Inflammatory macrophage (primary cell): ENCODE measurements at regions not wholly inside any gene's neighbourhood (a gene's known extent, or its start where the extent isn't known, plus 50 kb on each side); places are given as distances from the start of the nearest gene placed in this dataset.
"Not testable (repeated sequence)": the region's sequence is repeated elsewhere in the genome, so short reads cannot be mapped to it uniquely, and the experiment has no call there.

ENCODE experiments used
- DNase-seq, 2 donors: peaks; one replicate each; pipeline ENCODE4 v3.0.0-alpha.2; 2020 to 2022

DNA sequence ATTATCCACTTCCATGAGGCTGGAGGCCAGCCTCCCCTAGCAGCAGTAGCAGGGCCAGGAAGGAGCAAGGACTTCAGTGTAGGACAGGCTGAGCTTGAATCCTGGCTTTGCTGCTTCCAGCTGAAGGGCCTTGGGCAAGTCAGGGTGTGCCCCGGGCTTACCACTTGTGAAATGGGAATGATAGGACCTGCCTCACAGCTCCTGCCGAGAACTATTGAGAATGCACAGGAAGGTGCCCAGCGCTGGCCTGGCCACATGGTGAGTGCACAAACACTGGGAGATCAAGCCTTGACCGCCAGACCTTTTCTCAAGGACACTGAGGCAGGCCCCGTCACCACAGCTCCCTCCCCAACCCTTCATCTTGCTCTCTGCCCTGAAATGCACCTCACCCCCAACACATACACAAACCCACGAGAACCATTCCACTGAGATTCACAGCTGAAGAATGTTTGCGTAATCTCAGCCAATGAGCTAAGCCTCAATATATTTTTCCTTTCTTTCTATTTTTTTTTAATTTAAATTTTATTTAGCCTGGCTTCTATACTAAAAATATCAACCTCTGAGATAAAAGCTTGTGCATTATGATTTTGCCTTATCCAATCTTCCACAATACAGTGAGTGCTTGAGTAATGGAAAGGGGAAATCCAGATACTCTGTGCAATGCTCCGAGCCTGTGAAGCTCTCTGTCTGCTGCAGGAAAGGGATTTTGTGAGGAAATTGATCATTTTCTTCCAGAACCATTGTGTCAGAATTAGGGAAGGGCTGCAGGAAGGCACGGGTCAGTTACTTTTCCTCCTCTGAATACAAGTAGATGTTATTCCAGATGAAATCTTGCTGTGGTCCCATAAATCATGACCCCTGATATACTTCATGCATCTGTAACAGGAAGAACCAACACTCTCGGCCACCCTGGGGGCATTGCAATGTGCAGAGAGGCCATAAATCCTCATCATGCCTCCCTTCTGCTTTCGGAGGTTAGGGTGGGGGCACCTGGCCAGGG is 193.9 kb downstream of the TLE3 start:
- peak in 1 of 2 donors; percentile 7 for DNase-seq

- no peak for DNase-seq
Observed at GRCh38 chr15:69906256-69907185, 191.2 kb downstream of the TLE3 start.

DNA sequence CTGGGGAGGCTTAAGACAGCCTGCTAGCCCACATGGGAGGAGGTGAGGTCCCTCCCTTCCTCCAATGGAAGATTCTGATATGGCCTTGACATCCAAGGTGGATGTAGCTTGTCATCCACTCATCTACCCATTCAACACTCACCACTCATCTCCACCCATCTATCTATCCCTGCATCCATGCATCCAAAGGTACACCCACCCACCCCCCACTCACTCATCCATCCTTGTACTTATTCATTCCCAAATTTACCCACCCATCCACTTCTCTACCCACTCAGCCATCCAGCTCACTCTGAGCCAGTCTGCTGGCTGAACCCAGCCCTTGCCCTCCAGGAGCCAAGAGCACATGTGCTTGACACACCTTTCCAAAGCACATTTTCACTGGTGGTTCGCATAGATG is 189.7 kb downstream of the TLE3 start:
- DNase-seq, result no peak

DNA sequence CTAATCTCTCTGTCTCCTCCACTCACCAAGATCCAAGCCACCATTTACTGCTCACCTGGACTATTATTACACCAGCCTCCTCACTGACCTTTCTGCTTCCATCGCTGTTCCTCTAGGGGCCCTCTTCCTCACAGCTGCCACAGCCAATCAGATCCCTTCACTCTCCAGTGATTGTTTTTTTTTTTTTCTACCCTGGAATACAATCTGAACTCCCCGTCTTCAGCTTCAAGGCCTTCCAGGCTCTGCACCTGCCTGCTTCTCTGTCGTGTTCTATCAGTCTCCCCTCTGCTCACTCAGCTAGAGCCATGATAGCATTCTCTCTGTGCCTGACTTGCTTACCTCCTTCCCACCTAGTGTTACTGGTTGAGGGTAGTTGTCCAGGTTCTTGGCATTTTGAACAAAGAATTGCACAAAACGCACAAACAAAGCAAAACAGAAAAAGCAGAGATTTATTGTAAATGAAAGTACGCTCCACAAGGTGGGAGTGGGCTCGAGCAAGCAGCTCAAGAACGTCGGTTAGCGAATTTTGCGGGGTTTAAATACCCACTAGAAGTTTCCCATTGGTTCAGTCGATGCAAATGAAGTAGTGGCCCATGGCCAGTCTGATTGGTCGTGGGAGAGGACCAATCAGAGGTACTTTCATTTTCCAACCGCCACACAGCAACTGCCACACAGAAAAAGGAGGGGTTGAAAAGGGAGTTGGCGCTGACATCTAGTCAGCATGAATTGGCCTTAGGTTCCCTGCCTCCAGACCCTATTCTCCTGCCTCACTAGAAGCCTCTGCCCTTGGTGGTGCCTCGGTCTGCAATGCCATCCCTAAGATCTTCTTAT is 188.9 kb downstream of the TLE3 start:
- DNase-seq, result no peak

DNA sequence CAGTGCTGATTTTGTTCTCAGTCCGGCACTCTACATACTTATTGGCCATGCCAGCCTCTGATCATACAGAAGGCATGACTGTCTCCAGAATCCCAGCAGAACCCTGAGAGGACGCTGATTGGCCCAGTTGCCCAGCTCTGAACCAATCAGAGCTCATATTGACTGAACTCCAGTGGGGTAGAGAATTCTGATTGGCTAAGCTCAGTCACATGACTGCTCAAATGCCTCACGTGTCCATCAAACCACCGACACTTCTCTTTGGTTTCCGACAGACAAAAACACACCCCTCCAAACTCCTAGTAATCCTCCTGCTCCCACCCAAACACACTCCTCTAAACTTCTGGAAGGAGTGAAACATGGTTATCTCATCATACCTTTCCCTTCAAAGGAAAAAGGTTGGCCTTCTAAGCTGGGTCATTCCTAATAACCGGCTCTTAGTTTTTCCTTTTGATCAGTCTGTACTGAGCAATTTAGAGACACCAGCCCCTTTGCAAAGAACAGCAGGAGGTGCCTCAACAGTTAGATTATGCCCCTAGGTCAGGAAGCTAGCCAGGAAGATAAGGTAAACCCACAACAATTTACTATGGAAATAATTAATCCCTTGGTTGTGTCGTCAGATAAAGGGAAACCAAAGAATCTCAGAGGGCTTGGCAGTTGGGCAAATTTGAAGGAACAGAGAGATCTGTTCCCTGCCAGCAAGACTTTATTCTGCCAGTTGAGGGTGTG is 187.8 kb downstream of the TLE3 start:
- no peak for DNase-seq

GRCh38 chr15:69910514-69910913 is 187.2 kb downstream of the TLE3 start:
- no peak for DNase-seq

DNA sequence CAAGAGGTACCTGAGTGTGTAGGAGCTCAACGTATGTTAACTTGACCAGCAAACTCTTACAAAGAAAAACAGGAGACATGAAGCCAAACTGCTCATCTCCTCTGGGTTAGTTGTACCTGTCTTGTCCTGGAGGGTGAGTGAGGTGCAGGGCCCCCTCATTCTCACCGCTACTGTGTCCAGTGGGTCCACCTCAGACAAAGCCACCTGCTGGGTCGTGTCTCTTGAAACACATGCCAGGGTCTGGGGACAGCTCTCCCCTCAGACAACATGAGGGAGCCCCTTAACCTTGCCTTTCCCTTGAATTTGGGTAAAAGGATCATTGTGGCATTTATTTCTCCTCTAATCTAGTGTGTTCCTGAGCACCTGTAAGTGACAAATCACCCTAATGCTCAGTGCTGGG is 185.6 kb downstream of the TLE3 start:
- DNase-seq, result no peak

- no peak for DNase-seq
Observed at GRCh38 chr15:69914040-69914439, 183.7 kb downstream of the TLE3 start.

- peak; percentile 44 to 55 for DNase-seq
Observed at GRCh38 chr15:69914960-69915359, 182.8 kb downstream of the TLE3 start.

GRCh38 chr15:69916169-69916785 is 181.4 kb downstream of the TLE3 start:
- no peak for DNase-seq

- DNase-seq, result no peak
Observed at GRCh38 chr15:69917056-69917455, 180.7 kb downstream of the TLE3 start.

DNA sequence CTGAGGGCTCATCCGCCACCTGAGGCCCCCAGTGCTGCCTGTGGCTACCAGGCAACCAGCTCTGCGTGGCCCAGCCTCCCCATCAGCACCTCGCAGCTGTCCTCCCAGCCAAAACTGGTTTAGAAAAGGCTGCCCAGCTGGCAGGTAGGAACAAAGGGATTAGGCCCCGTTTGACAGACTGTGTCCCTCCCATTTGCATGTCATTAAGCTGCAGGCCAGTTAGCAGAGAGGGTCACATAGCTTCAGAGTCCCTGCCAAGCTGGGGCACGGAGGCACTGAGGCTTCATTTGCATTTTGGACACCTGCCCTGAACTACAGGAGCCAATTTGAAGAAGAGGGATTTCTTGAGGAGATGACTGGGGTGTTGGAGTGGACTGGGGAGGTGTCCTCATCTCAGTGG is 177.9 kb downstream of the TLE3 start:
- DNase-seq, result no peak

- DNase-seq, result no peak
Observed at GRCh38 chr15:69920221-69920620, 177.5 kb downstream of the TLE3 start.

DNA sequence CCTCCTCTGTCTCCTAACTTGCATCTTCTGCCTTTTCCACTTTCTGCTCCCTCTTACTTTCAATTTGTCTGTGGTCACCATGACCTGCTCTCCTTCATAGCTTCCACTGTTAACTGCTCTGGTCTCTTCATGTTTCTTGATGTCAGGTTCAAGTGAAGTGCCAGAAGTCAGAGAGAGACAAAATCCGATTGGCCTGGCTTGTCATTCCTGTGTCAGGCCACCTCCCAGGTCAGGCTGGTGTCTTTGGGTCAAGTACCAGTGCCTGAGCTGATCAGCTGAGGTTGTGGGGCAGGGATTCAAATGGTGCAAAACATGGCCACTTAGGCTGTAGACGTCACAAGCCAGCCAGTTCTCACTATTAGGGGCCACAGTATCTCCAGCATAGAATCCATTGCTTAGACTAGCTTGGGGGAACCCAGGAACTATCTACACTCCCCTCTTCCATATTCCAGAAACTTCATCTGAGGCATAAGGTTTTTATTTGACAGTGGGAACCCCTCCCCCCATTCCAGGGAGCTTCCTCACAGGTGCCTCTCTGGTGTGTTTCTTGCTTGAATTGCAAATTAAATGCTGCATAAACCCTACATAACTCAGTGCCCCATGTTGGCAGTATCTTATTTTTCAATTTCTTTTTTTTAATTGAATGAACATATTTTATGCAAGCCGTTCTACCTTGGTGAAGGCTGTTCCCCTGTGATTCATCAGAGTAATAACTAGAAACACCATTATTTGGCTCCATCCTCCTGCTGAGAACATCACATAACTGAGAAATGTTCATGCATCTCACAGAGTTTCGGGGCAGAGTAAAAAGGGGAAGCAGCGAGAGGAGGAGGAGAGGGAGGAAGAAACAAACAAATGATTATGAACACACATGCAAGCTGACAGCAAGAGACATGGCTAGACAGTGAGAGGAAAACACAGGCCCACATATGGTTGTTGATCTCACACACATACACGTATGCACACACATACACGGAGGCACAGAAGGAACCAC is 175.8 kb downstream of the TLE3 start:
- no peak for DNase-seq

- DNase-seq, result no peak
Observed at GRCh38 chr15:69924531-69924930, 173.2 kb downstream of the TLE3 start.

DNA sequence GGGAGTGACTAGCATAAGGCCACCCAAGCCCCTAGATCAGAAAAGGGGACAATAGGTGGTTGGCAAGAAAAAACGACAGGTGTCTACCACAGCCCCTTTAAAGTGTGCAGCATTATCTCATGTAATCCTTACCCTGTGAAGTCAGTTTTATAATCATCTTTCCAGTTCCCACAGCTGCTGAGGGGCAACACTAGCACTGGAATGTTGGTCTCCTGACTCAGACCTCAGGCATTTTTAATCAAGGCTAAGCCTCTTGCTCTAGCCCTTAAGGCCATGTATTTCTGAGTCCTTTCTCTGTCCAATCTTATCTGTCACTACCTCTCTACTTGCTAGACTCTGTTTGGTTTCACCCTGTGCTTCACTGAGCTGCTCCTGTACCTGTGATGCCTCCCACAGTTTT is 171.7 kb downstream of the TLE3 start:
- no peak for DNase-seq

DNA sequence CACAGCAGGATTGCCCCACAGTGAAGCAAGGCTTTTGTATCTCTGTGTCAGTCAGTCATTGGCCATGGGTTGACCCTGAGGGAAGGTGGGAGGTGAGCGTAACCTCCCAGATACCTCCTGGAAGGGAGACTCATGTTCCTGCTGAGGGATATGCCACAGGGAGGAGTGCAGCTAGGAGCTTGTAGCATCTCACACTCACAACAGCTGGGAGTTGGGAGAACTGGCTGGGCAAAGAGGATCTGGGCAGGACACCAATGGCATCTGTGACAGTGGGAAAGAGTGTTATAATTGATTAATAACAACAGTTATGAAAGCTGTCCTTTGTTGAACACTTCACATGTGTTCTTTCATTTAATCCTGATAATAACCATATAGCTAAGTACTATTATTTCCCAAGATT is 171.0 kb downstream of the TLE3 start:
- DNase-seq, result no peak

- not testable (repeated sequence) for DNase-seq
Observed at GRCh38 chr15:69928890-69929289, 168.8 kb downstream of the TLE3 start.

DNA sequence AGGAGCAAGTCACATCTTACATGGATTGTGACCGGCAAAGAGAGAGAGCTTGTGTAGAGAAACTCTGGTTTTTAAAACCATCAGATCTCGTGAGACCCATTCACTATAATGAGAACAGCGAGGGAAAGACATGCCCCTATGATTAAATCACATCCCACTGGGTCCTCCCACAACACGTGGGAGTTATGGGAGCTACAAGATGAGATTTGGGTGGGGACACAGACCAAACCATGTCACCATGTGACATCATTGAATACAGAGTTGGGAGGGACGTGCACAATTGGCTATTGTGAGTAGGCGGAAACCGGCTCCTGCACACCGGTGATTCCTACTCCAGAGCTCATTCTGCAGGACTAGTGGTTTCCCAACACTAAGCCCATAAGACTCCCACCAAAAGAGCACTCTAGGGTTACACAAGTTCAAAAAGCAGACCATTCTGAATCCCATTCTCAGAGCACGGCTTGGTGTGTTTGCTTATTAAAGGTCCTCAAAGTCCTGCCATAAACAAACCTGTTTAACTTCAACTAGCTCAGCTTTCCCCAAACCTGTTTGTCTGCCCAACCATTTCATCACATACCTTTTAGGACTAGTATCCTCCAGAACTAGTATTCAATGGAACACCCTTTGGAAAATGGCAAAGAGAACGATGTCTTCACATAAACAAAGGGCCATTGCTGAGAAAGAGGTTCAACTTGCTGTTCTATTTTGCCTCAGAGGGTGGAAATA is 167.6 kb downstream of the TLE3 start:
- no peak for DNase-seq
